PC-3 (cell line): ENCODE measurements at regions not wholly inside any gene's neighbourhood (a gene's known extent, or its start where the extent isn't known, plus 50 kb on each side); places are given as distances from the start of the nearest gene placed in this dataset.

Experiments used
- CTCF ChIP-seq: fragments of 300-600 bp; sonication (generic); conservative IDR thresholded peaks from 2 replicates; pipeline ENCODE4 v1.5.1; 2017; ENCODE audit warnings: antibody characterized with exemption, low read depth, mild to moderate bottlenecking, low read length
- EZH2 ChIP-seq: fragments of 300-600 bp; sonication (generic); IDR thresholded peaks from one replicate; pipeline ENCODE4 v1.6.1; 2017; ENCODE audit warnings: antibody characterized with exemption, mild to moderate bottlenecking, low read length; ENCODE audit not compliant: unreplicated experiment
- EZH2phosphoT487 ChIP-seq: fragments of 300-600 bp; sonication (generic); IDR thresholded peaks from 2 replicates; pipeline ENCODE4 v1.6.1; 2018; ENCODE audit warnings: mild to moderate bottlenecking, antibody characterized with exemption, low read length, borderline replicate concordance

- TF ChIP-seq CTCF (no peak), EZH2 (no peak), EZH2phosphoT487 (no peak)
Measured at GRCh38 chr7:106377847-106378361, 93.1 kb upstream of the NAMPT start.
